ENCODE measurements at regions not wholly inside any gene's neighbourhood (a gene's known extent, or its start where the extent isn't known, plus 50 kb on each side); places are given as distances from the start of the nearest gene placed in this dataset.

DNA sequence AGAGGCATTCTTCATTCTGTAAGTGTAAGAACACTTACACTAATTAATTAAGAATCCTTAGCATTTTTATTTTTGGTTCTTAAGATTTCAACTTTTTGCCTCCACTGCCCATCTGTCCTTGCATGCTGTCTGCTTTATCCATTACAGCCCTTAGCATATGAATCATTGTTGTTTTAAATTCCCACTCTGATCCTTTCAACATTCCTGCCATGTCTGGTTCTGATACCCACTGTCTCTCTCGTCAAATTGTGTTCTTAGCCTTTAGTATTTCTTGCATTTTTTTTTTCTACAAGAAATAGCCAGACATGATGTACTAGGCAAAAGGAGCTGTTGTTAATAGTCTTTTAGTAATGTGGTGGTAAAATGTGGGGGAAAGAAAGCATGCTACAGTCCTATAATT, 1360.0 kb downstream of the TECRL start:
- TF ChIP-seq EZH2 (IDR thresholded peaks at IDR 0.05; ENCODE audit: borderline replicate concordance, low read depth, low read length, poor library complexity, severe bottlenecking) = no peak
- TF ChIP-seq, protein P1, sequence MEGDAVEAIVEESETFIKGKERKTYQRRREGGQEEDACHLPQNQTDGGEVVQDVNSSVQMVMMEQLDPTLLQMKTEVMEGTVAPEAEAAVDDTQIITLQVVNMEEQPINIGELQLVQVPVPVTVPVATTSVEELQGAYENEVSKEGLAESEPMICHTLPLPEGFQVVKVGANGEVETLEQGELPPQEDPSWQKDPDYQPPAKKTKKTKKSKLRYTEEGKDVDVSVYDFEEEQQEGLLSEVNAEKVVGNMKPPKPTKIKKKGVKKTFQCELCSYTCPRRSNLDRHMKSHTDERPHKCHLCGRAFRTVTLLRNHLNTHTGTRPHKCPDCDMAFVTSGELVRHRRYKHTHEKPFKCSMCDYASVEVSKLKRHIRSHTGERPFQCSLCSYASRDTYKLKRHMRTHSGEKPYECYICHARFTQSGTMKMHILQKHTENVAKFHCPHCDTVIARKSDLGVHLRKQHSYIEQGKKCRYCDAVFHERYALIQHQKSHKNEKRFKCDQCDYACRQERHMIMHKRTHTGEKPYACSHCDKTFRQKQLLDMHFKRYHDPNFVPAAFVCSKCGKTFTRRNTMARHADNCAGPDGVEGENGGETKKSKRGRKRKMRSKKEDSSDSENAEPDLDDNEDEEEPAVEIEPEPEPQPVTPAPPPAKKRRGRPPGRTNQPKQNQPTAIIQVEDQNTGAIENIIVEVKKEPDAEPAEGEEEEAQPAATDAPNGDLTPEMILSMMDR (conservative IDR thresholded peaks at IDR 0.05; ENCODE audit: low read depth, low read length) = no peak

Measured in A673 (cell line).